ENCODE measurements at regions not wholly inside any gene's neighbourhood (a gene's known extent, or its start where the extent isn't known, plus 50 kb on each side); places are given as distances from the start of the nearest gene placed in this dataset.
"Not testable (repeated sequence)": the region's sequence is repeated elsewhere in the genome, so short reads cannot be mapped to it uniquely, and the experiment has no call there.

- DNase-seq = not testable (repeated sequence)
Observed at GRCh38 chr1:149841597-149842238, 57.6 kb upstream of the BOLA1 start.

GRCh38 chr1:149842458-149843064 lies 56.8 kb upstream of the BOLA1 start:
- DNase-seq = not testable (repeated sequence)

- DNase-seq = no peak
Observed at GRCh38 chr1:149843431-149844041, 55.8 kb upstream of the BOLA1 start.

GRCh38 chr1:149844101-149844500 lies 55.3 kb upstream of the BOLA1 start:
- peak in 1 of 2 experiments; percentile 20 for DNase-seq

GRCh38 chr1:149844650-149845255 lies 54.6 kb upstream of the BOLA1 start:
- no peak for DNase-seq

GRCh38 chr1:149845416-149845815 lies 54.0 kb upstream of the BOLA1 start:
- DNase-seq = no peak

- DNase-seq = no peak
Observed at GRCh38 chr1:149846042-149846441, 53.3 kb upstream of the BOLA1 start.

GRCh38 chr1:149846593-149847466 lies 52.5 kb upstream of the BOLA1 start:
- DNase-seq = no peak

GRCh38 chr1:149848340-149849110 lies 50.8 kb upstream of the BOLA1 start:
- DNase-seq = no peak

GRCh38 chr1:149849111-149849946 lies 50.0 kb upstream of the BOLA1 start:
- no peak for DNase-seq

Data from SW 1271 (cell line).